DOHH2 (cell line): ENCODE measurements at regions not wholly inside any gene's neighbourhood (a gene's known extent, or its start where the extent isn't known, plus 50 kb on each side); places are given as distances from the start of the nearest gene placed in this dataset.

ENCODE experiments used
- EZH2phosphoT487 ChIP-seq: fragments of 200-600 bp; sonication (generic); IDR thresholded peaks from 2 replicates; pipeline ENCODE4 v1.6.1; 2017; ENCODE audit warnings: borderline replicate concordance, mild to moderate bottlenecking, antibody characterized with exemption, low read length, moderate library complexity, mixed read lengths
- TF ChIP-seq, protein P1 (sequence below): fragments of 200-600 bp; sonication (generic); IDR thresholded peaks from one replicate; pipeline ENCODE4 v1.5.1; 2014; ENCODE audit warnings: antibody characterized with exemption, mild to moderate bottlenecking, low read depth, low read length; ENCODE audit not compliant: poor library complexity, severe bottlenecking

DNA sequence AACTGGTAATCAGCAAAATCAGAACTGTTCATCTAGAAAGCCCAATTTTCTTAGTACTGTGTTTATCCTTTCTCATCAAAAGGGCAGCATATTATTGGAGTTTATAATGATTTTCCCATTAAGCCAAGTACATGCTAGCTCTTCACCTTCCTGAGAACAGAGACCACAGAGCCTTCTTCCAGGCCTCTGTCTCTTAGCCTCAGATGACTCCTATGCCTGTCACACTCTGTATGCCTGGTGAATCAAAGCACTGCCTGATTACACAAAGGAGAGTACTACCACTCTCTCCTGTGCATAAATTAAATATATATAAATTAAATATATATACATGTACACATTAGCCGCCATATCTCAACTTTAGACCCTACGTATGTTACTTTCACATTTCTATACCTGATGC lies 636.1 kb downstream of the NTRK3 start:
- TF ChIP-seq, protein P1, sequence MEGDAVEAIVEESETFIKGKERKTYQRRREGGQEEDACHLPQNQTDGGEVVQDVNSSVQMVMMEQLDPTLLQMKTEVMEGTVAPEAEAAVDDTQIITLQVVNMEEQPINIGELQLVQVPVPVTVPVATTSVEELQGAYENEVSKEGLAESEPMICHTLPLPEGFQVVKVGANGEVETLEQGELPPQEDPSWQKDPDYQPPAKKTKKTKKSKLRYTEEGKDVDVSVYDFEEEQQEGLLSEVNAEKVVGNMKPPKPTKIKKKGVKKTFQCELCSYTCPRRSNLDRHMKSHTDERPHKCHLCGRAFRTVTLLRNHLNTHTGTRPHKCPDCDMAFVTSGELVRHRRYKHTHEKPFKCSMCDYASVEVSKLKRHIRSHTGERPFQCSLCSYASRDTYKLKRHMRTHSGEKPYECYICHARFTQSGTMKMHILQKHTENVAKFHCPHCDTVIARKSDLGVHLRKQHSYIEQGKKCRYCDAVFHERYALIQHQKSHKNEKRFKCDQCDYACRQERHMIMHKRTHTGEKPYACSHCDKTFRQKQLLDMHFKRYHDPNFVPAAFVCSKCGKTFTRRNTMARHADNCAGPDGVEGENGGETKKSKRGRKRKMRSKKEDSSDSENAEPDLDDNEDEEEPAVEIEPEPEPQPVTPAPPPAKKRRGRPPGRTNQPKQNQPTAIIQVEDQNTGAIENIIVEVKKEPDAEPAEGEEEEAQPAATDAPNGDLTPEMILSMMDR: no peak
- TF ChIP-seq EZH2phosphoT487: no peak
